Adipocyte (in vitro differentiated cells): ENCODE measurements at regions not wholly inside any gene's neighbourhood (a gene's known extent, or its start where the extent isn't known, plus 50 kb on each side); places are given as distances from the start of the nearest gene placed in this dataset.

Source experiments
- DNase-seq: peaks from one replicate; pipeline ENCODE4 v3.0.0-alpha.2; 2015; ENCODE audit warnings: low read depth
- H3K27me3 ChIP-seq: replicated peaks from 2 replicates; pipeline ENCODE4 v1.7.0; 2013; ENCODE audit warnings: mild to moderate bottlenecking, low read length, moderate library complexity; ENCODE audit not compliant: control insufficient read depth, insufficient read depth
- H3K36me3 ChIP-seq: 2 replicates; pipeline ENCODE4 v1.7.0; 2013; ENCODE audit warnings: low read length, mild to moderate bottlenecking, moderate library complexity; ENCODE audit not compliant: control insufficient read depth, insufficient read depth, severe bottlenecking
- H3K4me1 ChIP-seq: 2 replicates; pipeline ENCODE4 v1.7.0; 2013; ENCODE audit warnings: mild to moderate bottlenecking, low read length, moderate library complexity; ENCODE audit not compliant: control insufficient read depth, insufficient read depth
- H3K4me3 ChIP-seq: 2 replicates; pipeline ENCODE4 v1.7.0; 2013; ENCODE audit warnings: mild to moderate bottlenecking, low read length, moderate library complexity
- H3K9ac ChIP-seq: 2 replicates; pipeline ENCODE4 v1.7.0; 2013; ENCODE audit warnings: mild to moderate bottlenecking, low read length, moderate library complexity
- H3K9me3 ChIP-seq: 2 replicates; pipeline ENCODE4 v1.7.0; 2013; ENCODE audit warnings: mild to moderate bottlenecking, low read length, moderate library complexity; ENCODE audit not compliant: control insufficient read depth

DNA sequence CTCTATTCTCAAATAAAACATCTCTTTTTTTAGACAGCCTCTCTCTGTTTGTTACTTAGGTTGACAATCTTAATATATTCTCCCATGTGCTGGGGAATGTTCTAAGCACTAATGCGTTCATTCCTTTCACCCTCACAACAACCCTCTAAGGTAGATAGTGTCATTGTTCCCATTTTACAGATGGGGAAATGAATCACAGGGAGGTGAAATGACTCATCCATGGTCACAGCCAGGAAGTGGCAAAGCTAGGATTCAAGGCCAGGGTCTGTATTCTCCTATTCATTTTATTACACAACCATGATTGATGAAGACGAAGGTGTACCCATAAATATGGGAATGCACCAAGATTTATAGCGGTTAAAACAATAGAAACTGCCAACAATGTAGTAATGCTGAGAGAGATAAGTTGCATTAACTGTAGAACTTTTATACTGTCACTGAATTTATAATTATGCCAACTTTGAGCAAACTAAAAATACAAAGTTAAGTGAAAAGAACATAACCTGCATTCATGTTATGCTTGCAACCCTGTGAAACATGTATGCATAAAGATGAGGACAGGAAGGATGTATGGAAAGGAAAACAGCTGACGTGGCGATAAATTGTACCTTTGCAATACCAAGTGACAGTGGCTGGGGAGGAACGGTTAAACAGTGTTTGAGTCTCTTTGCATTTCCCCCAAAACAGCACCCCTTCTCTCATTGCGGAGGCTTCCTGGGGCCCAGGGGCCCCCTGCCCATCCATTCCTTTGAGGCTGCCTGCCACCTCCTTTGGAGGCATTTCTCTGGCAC lies 257.7 kb upstream of the AGAP1 start:
- H3K36me3 ChIP-seq, result no peaks in the 10 kb centered on the region
- no peak for DNase-seq
- no peaks in the 10 kb centered on the region for H3K9me3 ChIP-seq
- H3K9ac ChIP-seq, result no peak overlapping the region
- no peaks in the 10 kb centered on the region for H3K27me3 ChIP-seq
- no peak overlapping the region for H3K4me3 ChIP-seq
- peaks cover 43% of the 10 kb centered on the region for H3K4me1 ChIP-seq

DNA sequence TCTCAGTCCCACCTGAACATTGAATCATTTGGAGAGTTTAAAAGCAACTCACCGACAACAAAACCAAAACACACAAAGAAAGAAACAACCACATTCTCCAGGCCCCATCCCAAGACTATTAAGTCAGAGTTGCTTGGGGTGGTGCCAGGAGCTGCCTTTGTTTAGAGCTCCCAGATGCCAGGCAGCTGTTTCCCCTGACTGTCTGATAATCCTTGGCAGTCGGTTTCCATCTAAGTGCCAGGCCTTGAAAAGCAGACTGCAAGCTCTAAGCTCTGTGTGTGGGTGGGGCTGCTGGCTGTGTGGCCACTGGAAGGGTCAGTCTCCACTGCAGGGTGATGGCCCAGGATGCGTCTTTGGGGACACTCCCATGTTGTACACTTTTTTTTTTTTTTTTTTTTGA lies 255.3 kb upstream of the AGAP1 start:
- Histone ChIP-seq H3K36me3 (no peaks in the 10 kb centered on the region), H3K9me3 (no peaks in the 10 kb centered on the region), H3K27me3 (peaks cover 3% of the 10 kb centered on the region), H3K4me1 (peaks cover 29% of the 10 kb centered on the region), H3K9ac (no peak overlapping the region), H3K4me3 (no peak overlapping the region)
- DNase-seq, result peak; percentile 83

- Histone ChIP-seq H3K36me3 (no peaks in the 10 kb centered on the region), H3K27me3 (peaks cover 3% of the 10 kb centered on the region), H3K9ac (no peak overlapping the region), H3K9me3 (no peaks in the 10 kb centered on the region), H3K4me1 (peaks cover 21% of the 10 kb centered on the region), H3K4me3 (no peak overlapping the region)
- no peak for DNase-seq
These were observed 253.3 kb upstream of the AGAP1 start for GRCh38 chr2:235240574-235240973.

GRCh38 chr2:235244255-235245220 lies 249.3 kb upstream of the AGAP1 start:
- DNase-seq, result no peak
- Histone ChIP-seq H3K4me1 (peaks cover 7% of the 10 kb centered on the region), H3K9me3 (no peaks in the 10 kb centered on the region), H3K9ac (no peak overlapping the region), H3K36me3 (no peaks in the 10 kb centered on the region), H3K27me3 (peaks cover 3% of the 10 kb centered on the region), H3K4me3 (no peak overlapping the region)

DNA sequence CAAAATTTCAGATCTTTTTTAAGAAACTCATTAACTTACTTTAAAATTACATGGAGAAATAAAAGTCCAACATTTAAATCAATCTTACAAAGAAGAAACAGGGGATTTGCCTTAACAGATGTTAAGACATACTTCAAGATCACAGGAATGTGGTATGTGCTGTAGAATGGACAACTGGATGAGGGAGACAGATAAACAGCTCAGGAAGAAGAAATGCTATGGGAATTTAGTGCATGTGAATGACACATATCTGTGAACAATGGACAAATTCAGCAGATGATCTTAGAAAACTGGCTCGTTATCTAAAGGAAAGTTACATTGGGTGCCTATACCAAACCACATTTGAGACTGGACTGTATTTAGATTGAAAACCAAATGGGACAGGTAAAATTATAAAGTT lies 246.8 kb upstream of the AGAP1 start:
- H3K36me3 ChIP-seq, result no peaks in the 10 kb centered on the region

DNA sequence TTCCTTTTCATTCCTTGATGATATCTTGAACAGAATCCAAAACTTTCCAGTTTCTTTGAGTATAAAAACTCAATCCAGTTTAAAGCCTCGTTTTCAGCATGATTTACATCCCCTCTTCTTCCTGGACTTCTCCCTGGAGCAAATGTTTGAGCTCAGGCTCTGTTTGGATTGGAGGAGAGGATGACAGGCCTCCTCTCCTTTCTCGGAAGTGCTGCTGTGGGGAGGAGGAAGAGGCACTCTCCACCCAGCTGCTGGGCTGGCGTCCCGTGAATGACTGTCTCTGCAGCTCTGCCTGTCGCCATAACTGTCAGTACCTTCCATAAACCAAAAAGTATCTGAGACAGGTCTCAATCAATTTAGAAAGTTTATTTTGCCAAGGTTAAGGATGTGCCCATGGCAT lies 238.2 kb upstream of the AGAP1 start:
- Histone ChIP-seq H3K4me1 (peaks cover 3% of the 10 kb centered on the region), H3K4me3 (no peak overlapping the region), H3K9me3 (no peaks in the 10 kb centered on the region), H3K27me3 (no peaks in the 10 kb centered on the region), H3K36me3 (no peaks in the 10 kb centered on the region), H3K9ac (no peak overlapping the region)
- DNase-seq, result no peak

More for the DNA sequence above, 246.8 kb upstream of the AGAP1 start:
- no peak overlapping the region for H3K9ac ChIP-seq
- peaks cover 3% of the 10 kb centered on the region for H3K27me3 ChIP-seq
- H3K9me3 ChIP-seq, result no peaks in the 10 kb centered on the region
- peaks cover 7% of the 10 kb centered on the region for H3K4me1 ChIP-seq
- no peak overlapping the region for H3K4me3 ChIP-seq
- DNase-seq, result no peak

- H3K9ac ChIP-seq, result no peak overlapping the region
- no peak for DNase-seq
- peaks cover 5% of the 10 kb centered on the region for H3K4me1 ChIP-seq
- H3K9me3 ChIP-seq, result no peaks in the 10 kb centered on the region
- no peak overlapping the region for H3K4me3 ChIP-seq
- H3K36me3 ChIP-seq, result no peaks in the 10 kb centered on the region
- H3K27me3 ChIP-seq, result no peaks in the 10 kb centered on the region
These were observed 236.3 kb upstream of the AGAP1 start for GRCh38 chr2:235257590-235257989.

DNA sequence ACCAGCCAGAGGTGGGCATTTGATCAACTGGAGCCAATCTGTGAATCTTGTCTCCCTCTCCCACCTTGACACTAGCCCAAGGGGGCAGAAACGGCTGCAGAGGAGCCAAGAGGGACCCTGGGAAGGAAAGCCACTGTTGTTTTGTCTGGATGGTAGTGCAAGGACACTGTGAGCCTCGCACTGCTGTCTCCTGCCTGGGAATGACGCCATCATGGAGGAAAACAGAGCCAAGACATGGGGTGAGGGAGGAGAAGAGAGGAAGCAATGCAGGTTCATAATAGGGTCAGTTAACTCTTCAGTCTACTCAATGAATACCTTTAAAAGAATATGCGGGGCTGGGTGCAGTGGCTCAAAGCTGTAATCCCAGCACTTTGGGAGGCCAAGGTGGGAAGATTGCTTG lies 231.1 kb upstream of the AGAP1 start:
- no peak for DNase-seq
- peaks cover 28% of the 10 kb centered on the region for H3K4me1 ChIP-seq
- no peaks in the 10 kb centered on the region for H3K9me3 ChIP-seq
- H3K27me3 ChIP-seq, result no peaks in the 10 kb centered on the region
- no peaks in the 10 kb centered on the region for H3K36me3 ChIP-seq
- no peak overlapping the region for H3K4me3 ChIP-seq
- peak overlapping the region; percentile 77 for H3K9ac ChIP-seq

- Histone ChIP-seq H3K27me3 (no peaks in the 10 kb centered on the region), H3K36me3 (no peaks in the 10 kb centered on the region), H3K4me1 (peaks cover 34% of the 10 kb centered on the region), H3K9me3 (no peaks in the 10 kb centered on the region), H3K4me3 (peak overlapping the region; percentile 69), H3K9ac (peak overlapping the region; percentile 77)
- DNase-seq, result peak; percentile 94
These were observed 230.4 kb upstream of the AGAP1 start for GRCh38 chr2:235263205-235264120.

DNA sequence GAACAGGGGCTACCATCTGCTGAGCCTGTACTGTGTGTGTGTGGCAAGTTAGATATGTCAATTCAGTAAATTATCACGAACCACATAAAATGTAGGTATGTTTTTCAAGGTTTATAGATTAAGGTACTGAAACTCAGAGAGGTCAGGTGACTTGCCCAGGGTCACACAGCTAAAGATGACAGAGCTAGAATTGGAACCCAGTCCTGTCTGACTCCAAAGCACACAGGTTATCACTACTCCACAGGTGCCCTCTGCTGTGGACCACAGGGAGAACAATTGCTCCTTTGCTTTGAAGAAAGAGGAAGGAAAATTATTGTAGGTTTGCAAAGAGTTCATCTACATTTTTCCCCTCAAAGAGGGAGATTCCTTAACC lies 229.7 kb upstream of the AGAP1 start:
- Histone ChIP-seq H3K27me3 (no peaks in the 10 kb centered on the region), H3K9me3 (no peaks in the 10 kb centered on the region), H3K4me3 (peak overlapping the region; percentile 69), H3K9ac (peak overlapping the region; percentile 77), H3K4me1 (peaks cover 39% of the 10 kb centered on the region), H3K36me3 (no peaks in the 10 kb centered on the region)
- DNase-seq, result no peak
